HT1080 (cell line): ENCODE measurements at regions not wholly inside any gene's neighbourhood (a gene's known extent, or its start where the extent isn't known, plus 50 kb on each side); places are given as distances from the start of the nearest gene placed in this dataset.
A peak's percentile ranks its signal among the peaks of the same experiment; 100 is the strongest.

Experiments
- DNase-seq: peaks from one replicate; pipeline ENCODE4 v3.0.0-alpha.2; 2015; ENCODE audit warnings: low read depth

DNA sequence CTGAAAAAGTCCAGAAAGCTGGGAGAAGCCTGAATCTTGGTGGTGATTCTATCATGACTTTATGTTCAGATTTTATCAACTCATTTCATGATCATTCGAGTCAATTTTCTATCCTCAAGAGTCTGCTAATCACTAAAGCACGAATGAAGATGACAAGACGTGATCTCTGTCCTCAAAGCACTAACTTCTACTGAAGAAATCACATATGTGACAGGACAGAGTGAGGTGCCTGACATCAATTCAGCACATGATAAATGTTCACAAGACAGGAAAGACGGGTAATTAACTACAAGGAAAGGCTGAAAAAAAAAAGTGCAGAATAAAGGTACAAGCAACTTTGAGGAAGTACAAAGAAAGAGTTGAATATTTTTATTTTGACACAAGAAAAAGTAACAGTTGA lies 487.1 kb downstream of the EFNB2 start:
- DNase-seq = no peak

DNA sequence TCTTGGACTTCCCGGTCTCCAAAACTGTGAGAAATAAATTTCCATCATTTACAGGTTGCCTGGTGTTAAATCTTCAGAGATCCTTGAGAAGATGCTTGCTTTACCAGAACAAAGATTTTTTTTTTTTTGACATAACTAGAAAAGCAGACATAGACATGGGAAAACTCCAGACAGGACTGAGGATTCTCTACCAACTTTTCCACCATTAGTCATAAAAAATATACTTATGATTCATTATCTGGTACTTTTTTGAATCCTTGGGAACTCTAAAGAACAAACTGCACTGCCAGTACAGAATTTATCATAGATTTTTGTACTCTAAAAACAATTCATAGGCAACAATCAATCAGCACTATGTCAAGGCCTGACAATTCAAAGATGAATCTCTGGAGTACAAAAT lies 487.6 kb downstream of the EFNB2 start:
- no peak for DNase-seq

DNA sequence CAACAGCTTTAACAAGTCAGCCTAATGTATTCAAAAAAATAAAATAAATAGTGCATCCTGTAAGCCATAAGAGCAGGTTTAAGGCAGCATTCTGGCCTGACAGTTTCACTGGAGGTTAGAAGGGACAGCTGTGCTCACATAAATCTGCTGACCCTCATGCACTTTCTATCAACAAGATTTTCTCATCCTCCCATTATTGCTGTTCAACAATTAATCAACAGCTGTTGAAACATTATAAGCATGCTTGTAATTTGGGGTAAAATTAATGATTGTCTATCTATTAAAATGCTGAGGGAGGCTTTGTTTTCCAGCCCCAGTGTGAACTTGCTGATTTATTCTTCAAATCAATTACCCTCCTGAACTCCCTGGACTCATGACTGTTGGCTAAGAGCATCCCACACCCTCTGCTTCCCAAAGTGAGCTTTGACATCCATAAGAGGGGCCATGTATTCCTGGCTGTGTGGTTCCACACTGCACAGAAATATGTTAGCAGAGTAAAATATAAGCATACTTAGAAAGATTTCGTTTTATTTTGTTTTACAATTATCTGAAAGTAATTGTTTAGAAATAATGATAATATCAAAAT lies 492.4 kb downstream of the EFNB2 start:
- no peak for DNase-seq

DNA sequence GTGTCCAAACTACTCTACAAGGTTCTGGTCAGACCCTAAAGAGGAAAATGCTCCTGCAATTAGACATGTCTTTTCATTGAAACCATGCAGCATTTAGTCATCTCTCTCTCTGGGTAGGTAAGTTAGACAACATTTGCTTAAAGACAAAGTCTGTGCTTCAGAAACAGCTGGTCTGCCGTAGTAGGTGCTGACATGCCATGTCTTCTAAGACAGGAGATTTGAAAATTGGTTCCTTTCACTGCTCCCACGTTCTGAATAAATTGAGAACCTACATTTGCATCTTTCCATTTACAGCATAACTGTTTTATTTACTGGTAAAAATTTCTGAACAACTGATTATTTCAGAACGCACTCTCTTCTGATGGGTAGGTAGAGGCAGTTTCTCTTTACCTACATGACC lies 494.0 kb downstream of the EFNB2 start:
- DNase-seq = no peak

DNA sequence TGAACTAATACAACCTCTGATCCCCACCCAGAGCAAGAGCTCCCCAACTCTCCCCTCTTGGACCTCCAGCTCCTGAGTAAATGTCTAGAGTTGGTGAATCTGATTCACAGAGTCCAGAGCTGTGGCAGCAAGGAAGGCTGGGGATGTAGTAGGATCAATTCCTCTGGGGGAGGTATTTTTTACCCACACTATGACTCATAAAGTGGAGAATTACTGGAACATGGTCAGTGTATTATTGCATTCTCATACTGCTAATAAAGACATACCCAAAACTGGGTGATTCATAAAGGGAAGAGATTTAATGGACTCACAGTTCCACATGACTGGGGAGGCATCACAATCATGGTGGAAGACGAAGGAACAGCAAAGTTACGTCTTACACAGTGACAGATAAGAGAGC lies 496.7 kb downstream of the EFNB2 start:
- DNase-seq = peak; percentile 83

DNA sequence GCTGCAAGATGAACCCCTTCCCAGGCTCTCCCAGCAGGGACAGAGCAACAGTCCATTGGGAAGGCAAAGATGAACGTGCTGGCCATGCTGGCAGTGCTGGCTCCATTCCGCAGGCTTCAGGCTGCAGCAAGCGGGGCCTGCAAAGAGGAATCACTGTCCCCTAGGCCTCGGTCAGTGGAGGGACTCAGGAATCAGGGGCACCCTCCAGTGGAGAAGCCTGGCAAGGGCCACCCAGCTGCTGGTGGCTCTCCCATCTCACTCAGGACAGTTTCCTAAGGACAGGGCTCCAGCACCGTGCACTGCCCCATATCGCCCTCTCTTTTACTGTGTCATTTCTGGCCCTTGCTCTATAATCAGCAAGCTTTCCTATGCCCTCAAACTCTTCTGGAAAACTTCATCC lies 498.6 kb downstream of the EFNB2 start:
- no peak for DNase-seq

DNA sequence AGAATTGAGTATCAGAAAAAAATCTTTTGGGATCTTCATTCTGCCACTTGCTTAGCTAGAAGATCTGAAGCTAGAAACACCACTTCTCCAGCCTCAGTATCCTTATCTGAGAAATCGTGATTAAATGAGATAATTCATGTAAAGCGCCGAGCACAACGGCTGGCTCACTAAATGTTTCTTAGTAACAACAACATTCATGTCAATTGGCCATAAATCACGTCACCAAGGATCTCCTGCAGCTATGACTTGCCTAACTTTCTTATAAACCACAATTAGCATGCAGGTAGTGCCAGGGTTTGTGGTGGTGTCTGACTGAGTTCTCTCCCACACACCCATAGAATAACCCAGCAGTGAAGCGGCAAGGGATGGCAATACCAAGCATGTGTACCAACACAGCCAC lies 501.3 kb downstream of the EFNB2 start:
- DNase-seq = no peak

DNA sequence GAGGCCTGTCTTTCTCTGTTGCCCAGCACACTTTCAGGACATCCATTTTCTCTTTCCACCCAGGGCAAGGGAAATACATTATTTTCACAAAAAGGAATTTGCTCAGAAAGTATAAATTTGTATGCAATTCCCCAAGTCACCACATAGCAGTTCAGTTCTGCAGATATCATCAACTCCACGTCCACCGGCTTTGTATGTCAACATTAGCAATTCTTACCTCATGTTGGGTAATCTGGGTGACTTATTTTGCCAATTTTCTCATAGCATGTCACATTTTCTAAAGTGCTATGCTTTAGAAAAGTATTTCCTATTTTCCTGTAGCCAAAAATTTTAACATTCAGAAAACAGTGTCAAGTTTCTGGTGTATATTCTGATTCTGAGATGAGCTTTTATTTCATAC lies 501.8 kb downstream of the EFNB2 start:
- no peak for DNase-seq

DNA sequence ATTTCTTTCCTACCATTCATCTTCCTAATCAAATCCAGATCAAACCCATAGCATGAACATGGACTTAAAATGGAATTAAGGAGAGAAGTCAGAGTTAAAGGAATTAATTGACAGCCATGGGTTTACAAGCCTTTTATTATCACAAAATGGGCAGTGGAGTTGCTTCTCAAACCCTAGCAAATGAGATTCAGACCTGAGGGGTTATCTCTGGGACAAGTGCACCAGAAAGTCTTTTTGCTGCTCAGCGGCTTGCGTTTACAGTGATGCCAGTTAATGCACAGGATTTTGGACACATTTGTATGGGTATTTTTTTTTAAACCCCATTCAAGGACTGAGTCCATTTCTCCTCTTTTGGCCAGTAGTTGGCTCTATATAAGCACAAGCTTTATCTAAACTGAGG lies 503.0 kb downstream of the EFNB2 start:
- no peak for DNase-seq

DNA sequence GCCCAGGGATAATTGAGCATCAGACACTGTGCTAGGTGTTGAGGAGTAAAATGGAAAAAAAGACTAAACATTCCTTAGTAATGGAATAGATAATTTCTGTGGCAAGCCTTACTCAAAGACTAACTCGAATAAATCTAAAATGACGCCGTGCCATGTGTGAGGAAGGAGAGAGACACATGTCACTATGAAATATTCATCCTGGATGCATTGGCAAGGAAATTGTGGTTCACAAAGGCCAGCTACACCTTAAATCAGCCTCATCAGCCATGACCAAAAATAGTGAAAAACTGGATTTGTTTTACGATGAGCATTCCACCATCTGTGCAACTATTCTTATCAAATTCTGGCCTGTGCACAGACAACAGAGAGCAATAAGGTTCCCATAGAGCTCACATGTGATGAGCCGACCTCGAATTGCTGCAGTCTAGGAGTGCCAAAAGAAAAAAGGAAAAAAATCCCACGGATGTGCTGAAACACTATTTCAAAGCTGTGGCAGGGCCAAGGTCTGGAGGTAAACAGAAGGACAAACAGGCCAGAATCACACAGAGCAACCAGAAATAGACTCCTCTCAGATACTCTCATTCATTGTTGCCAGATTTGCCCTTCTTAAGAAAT lies 505.7 kb downstream of the EFNB2 start:
- no peak for DNase-seq

DNA sequence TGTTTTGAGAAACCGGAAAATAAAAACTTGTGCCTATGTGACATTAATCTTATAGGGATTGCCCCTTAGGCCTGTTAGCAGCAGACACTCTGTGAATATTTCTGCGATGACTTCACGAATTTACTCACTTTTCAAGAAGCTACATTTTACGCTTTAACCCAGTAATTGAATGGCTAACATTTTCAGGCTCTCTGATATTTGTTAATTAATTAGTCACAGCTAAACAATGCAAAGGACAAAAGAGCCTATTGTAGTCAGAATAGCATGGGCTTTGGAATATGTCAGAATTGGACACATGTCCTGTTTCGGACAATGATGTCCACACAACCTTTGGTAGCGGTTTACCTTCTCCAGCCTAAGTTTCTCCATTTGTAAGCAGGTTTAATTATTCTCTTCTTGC lies 506.6 kb downstream of the EFNB2 start:
- no peak for DNase-seq

DNA sequence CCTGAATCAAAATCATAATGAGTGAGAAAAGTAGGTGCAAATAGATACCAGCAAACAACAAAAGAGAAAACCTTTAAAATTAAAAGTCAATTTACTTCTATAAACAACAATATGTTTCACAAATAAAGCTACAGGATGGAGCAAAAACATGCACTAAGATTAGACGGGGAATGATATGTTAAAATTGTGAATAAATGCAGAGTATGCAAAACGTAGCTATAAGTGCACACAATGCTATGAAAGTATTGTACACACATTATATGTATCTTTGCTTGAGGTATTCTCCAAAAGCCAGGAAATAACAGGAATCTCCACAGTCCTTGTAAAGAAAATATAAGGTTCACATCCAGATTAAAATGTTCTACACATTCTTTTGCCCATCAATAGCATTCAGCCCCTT lies 523.9 kb downstream of the EFNB2 start:
- DNase-seq = no peak

DNA sequence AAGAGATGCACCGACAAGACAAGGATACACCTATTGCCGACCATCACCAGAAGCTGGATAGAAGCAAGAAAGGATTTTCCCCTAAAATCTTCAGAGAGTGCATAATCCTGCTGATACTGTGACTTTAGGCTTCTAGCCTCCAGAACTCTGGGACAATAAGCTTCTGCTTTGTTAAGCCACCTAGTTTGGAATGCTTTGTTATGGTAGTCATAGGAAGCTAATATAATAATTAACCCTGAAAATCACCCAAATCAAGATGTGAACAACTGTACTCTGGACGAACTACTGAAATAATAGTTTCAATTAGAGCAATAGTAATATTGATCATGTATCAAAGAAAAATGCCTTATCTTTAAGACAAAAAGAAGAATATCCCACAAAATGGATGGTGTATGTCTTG lies 524.6 kb downstream of the EFNB2 start:
- DNase-seq = no peak

DNA sequence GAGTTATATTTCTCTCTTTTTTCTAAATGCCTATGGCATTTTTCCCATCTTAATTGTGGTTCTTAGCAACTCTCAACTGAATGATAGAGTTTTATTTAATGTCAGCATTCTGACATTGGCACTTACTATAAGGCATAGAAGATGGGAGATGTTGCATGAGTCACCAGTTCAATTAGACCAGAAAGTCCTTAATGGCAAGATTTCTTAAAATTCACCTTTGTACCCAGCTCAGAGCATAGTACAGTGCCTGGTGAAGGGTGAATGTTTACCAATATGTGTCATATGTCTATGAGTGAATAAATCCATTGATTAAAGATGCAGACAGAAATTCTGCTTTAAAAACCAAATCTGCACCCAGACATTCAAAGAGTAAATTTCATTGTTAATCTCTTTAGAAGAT lies 526.9 kb downstream of the EFNB2 start:
- no peak for DNase-seq

DNA sequence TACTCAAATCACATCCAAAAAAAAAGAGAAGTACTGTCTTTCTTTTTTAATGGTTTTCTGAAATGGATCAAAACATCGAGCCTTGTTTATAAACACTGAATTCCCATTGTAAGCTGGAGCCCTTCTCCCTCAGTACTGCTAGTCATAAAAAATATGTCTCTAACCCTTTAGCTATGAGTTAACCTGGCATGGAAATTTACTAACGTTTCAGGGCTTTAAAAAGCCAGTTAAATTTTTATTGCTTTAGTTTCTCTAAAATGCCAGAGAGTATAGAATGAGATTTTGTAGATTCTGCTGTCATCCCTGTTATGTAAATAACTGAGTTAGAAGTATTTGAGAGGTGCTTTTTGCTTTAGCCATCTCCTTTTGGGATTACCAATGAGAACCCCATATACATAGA lies 528.3 kb downstream of the EFNB2 start:
- no peak for DNase-seq

DNA sequence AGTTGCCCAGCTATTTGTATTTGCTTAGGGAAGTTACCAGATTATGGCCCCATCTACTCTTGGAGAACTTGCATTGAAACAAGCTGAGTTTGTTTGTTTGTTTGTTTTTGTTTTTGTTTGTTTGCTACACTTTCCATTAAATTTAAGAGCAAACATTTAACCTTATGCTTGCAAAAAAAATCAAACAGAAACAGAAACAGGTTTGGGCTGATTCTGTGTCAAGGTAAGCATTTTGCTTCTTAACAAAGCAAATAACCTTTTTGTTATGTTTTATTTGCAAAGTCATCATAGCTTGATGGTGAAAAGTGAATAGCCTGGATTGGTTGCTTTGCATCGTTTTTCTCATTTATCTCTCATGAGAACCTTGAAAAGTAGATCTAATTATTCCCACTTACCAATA lies 531.8 kb downstream of the EFNB2 start:
- DNase-seq = no peak

DNA sequence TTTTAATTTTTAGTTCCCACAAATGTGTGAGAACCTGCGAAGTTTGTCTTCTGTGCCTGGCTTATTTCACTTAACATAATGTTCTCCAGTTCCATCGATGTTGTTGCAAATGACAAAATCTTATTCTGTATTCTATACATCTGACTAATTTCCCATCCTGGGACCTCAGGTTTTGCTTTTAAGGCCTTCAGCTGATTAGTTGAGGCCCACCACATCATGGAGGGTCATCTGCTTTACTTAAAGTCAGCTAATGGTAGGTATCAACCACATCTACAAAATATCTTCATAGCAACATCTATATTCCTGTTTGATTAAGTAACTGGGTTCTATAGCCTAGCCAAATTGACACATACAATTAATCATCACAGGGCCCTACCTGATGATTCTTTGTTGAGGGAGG lies 534.0 kb downstream of the EFNB2 start:
- DNase-seq = no peak

DNA sequence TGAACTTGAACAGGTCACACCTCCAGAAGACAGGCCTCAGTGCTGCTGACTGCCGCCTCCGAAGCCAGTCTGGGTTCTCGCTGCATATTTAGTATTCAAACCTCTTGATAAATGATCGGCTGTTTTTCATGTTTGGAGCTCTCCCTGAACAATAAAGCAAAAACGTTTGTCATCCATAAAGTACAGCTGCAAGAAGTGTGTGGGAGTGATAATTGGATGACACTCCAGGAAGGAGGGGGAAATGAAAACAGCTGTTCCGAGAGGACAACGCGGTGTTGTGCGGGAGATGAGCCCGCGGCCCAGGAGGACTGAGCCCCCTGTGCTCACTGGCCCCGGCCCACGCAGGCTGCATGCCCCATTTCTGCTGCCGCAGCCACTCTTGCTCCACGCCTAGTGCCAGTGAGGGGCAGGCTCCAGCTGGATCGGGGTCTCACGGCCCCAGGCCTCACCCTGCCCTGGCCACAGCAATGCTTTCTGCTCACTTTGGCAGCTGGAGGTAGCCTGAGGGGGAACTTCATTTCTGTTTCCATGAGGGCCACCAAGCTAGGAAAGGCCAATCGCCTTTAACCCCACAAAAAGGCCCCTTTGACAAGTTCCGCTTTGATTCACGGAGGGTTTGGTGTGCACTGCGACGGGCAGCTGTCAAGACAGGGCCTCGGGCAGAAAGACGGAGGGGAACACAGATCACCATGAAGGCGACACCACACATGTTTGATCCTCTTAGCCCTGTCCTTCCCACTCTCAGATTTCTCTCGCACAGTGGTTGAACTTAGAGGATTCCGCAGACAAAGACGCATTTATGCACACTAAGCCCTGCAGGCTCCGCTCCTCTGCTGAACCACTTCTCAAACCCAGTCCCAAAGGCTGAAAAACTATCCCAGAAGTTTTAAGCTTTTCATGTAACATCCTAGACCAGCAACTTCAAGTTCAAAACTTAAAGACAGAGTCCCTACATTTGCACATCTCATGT lies 537.6 kb downstream of the EFNB2 start:
- DNase-seq = no peak

DNA sequence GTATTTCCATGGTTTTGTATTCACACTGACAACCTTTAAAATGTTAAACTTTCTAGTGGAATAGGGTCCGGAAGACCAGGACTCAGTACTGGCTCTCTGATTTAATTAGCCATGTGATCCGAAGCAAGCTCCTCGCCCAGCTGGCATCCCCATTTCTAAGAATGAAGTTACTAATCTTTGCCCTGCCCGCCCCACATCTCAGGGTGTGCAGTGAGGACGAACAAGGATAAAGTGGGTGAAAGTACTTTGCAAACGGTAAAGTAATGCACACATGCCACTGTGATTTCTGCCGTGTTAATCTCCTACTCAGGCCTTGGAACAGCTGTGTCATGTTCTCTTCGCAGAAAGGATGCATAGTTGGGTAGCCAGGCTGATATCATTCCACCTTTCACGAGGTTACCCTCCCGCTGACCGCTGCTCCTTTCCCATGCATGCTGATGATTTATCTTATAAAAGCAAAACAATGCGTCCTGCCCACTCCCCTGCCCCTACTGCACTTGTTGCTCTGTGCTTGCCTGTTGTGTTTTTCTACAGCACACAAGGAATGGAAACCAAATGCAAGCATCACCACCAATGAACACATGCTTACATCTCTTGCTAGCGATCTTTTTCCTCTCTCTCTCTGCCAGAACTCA lies 539.0 kb downstream of the EFNB2 start:
- DNase-seq = no peak

DNA sequence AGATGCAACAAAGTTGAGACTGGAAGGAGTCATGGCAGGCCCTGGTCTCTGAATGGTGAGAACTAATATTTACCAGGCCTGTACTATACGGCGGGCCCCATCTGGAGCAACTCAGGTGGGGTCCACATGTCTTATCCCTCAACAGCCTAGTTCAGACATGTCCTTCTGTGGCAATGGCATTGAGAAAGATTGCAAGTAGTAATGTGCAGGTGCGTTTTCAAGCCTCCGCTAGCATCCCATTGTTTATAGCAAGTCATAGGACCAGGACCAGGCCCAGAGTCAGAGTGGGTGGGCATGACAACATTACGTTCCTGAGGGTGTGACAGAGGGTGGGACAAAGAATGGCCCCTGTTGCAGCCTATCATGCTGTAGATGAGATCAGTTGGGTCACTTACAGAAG lies 541.1 kb downstream of the EFNB2 start:
- no peak for DNase-seq

DNA sequence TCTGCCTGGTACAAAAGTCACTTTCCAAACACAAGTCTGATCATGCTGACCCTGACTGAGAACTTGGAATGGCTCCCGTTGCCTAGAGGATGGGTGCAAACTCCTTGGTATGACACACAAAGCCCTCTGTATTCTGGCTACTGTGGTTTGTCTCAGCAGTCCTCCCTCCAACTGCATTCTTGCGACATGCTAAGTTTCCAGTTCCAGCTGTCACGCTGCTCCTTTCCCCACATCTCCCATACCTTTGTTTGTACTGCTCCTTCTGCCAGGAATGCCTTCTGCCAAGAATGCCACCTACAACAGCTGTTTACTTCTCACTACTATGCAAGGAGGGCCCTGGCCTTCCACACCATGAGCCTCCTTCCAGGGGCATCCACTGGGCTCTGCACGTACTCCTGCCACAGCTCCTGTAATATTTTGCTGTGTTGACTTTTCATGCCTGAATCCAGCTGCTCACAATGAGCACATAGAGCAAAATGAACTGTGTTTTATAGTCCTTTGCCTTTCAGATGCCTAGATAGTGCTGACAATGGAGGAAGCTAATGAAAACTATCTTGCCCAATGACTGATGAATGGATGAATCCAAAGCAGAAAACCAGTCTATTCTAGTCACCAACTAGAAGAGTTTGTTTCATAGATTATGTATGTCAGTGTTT lies 543.7 kb downstream of the EFNB2 start:
- DNase-seq = peak; percentile 94

DNA sequence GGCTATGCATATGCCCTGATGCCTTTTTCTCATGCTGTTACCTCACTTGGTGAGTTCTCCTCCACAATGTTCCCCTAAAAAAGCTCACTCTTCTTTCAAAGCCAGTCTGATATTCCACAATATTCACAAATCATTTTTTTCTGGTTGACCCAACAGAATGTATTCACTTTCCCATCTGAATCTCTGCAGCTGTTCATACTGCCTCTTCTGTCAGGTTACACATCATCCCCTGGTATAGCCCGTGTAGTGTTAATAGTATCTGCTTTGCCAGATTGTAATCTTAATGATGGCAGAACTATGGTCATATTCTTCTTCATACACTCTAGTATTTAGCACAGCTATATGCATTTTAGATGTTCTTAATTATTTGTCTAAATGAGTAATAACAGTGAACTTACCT lies 544.3 kb downstream of the EFNB2 start:
- no peak for DNase-seq
